Tibial nerve (tissue), 4 donors: ENCODE measurements at regions not wholly inside any gene's neighbourhood (a gene's known extent, or its start where the extent isn't known, plus 50 kb on each side); places are given as distances from the start of the nearest gene placed in this dataset.
"Not testable (repeated sequence)": the region's sequence is repeated elsewhere in the genome, so short reads cannot be mapped to it uniquely, and the experiment has no call there.

ENCODE experiments used
- DNase-seq, 2 donors: peaks; one replicate each; pipeline ENCODE4 v3.0.0-alpha.2; 2019; ENCODE audit warnings: low spot score in 2 of 2
- H3K27ac ChIP-seq, 4 donors: fragments of 200-600 bp; sonication (generic) in 3 of 4; one replicate each; pipeline ENCODE4 v1.5.1; 2017 to 2019; ENCODE audit warnings: mild to moderate bottlenecking in 1 of 4
- H3K27me3 ChIP-seq, 2 donors: fragments of 200-600 bp; sonication (generic) in 1 of 2; one replicate each; pipeline versions ENCODE4 v1.5.1 to v1.6.0; 2017 to 2019
- H3K36me3 ChIP-seq, 3 donors: fragments of 200-600 bp; sonication (generic); one replicate each; pipeline ENCODE4 v1.5.1; 2018 to 2019
- H3K4me1 ChIP-seq, 4 donors: fragments of 200-600 bp; sonication (generic) in 3 of 4; one replicate each; pipeline ENCODE4 v1.5.1; 2017 to 2019
- H3K4me3 ChIP-seq, 4 donors: fragments of 200-600 bp; sonication (generic) in 3 of 4; one replicate each; pipeline ENCODE4 v1.5.1; 2017 to 2019; ENCODE audit warnings: mild to moderate bottlenecking in 1 of 4, moderate library complexity in 1 of 4
- H3K9me3 ChIP-seq, 4 donors: fragments of 200-600 bp; sonication (generic) in 3 of 4; one replicate each; pipeline ENCODE4 v1.5.1; 2017 to 2019
- EP300 ChIP-seq, 2 donors: sonication (generic); formaldehyde crosslinking; IDR thresholded peaks; one replicate each; pipeline ENCODE4 v1.6.1; 2017; ENCODE audit warnings: antibody characterized with exemption in 2 of 2, mild to moderate bottlenecking in 1 of 2
- POLR2A ChIP-seq, 2 donors: fragments of 450-650 bp; IDR thresholded peaks; one replicate each; pipeline ENCODE4 v1.6.1; 2017; ENCODE audit warnings: antibody characterized with exemption in 2 of 2, mild to moderate bottlenecking in 2 of 2, moderate library complexity in 2 of 2
- WGBS, 2 donors: methylation state at CpG; one replicate each; pipeline ENCODE4 v1.1.5; 2018; 5-methylcytosine and 5-hydroxymethylcytosine counted together
- TF ChIP-seq, protein P1 (sequence below), 5 experiments: fragments of 200-600 bp in 3 of 5; fragments of 450-650 bp in 2 of 5; sonication (generic) in 3 of 5; IDR thresholded peaks; one replicate each; pipeline ENCODE4 v1.5.1; 2016 to 2019; ENCODE audit warnings: antibody characterized with exemption in 5 of 5, mild to moderate bottlenecking in 3 of 5, moderate library complexity in 2 of 5

DNA sequence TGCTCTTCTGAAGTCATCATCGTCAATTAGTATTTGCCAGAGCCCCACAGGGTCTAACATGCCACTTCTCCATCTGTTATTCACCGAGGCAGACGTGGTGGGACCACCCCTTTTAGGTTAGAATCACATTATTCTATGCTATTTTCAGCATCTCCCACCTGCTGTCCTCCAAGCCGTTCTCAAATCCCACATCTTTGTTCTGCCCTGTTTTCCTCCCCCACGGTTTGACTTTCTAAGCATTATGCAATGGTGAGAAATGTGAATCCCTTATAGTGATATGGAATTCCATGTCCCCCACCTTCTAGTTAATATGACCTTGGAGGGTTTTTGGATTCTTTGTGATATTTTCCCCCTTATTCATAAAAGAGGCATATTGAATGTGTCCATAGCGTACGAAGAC, 634.1 kb upstream of the RBFOX1 start:
- 72 to 77% methylated on average over 7 of the region's 7 CpGs for WGBS, 2 donors
- Histone ChIP-seq H3K4me1 (no peaks in the 10 kb centered on the region), H3K9me3 (no peaks in the 10 kb centered on the region), H3K36me3 (no peaks in the 10 kb centered on the region), H3K27ac (no peak overlapping the region), H3K27me3 (no peaks in the 10 kb centered on the region), H3K4me3 (no peak overlapping the region)
- DNase-seq: no peak
- TF ChIP-seq EP300 (IDR thresholded peaks at IDR 0.05): no peak

DNA sequence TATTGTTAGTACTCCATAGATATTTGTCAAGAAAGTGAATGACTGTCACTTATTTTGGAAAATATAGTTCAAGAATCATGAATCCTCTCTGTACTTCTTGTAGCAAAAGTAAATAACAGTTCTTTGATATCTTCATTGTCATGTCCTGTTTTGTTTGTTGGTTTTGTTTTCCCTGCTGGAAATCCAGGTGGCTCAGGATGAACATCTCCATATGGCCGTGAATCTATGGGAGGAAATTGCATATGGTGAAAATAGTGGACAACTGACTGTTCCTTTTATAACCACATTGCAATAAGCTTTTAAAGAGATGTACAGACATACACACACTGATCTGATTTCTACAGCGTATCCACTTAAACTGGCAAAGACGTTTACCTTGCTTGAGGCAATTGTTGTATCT, 637.0 kb upstream of the RBFOX1 start:
- no peaks in the 10 kb centered on the region for H3K27me3 ChIP-seq

DNA sequence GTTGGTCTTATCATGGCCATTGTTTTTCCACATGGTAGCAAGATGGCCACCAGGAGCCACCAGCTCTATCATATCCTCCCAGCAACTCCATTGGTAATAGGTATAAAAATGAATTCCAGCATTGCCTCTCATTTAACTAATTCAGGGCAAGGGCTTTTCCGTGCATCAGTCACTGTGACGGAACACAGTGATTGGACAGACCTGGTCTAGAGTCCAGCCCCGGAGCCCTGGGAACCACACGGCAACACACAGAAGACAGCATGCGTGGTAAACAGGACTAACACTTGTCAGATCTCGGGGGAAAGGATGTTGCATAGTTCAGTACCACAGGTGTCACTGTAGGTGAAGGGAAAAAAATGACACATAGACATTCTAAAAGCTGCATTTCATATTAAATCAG, 638.0 kb upstream of the RBFOX1 start:
- Histone ChIP-seq H3K9me3 (no peaks in the 10 kb centered on the region), H3K4me1 (no peaks in the 10 kb centered on the region), H3K36me3 (no peaks in the 10 kb centered on the region), H3K27me3 (no peaks in the 10 kb centered on the region), H3K27ac (no peak overlapping the region), H3K4me3 (no peak overlapping the region)
- DNase-seq: no peak
- TF ChIP-seq, protein P1, sequence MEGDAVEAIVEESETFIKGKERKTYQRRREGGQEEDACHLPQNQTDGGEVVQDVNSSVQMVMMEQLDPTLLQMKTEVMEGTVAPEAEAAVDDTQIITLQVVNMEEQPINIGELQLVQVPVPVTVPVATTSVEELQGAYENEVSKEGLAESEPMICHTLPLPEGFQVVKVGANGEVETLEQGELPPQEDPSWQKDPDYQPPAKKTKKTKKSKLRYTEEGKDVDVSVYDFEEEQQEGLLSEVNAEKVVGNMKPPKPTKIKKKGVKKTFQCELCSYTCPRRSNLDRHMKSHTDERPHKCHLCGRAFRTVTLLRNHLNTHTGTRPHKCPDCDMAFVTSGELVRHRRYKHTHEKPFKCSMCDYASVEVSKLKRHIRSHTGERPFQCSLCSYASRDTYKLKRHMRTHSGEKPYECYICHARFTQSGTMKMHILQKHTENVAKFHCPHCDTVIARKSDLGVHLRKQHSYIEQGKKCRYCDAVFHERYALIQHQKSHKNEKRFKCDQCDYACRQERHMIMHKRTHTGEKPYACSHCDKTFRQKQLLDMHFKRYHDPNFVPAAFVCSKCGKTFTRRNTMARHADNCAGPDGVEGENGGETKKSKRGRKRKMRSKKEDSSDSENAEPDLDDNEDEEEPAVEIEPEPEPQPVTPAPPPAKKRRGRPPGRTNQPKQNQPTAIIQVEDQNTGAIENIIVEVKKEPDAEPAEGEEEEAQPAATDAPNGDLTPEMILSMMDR (IDR thresholded peaks at IDR 0.05): no peak
- TF ChIP-seq POLR2A (IDR thresholded peaks at IDR 0.05) (no peak), EP300 (IDR thresholded peaks at IDR 0.05) (no peak)
- 75 to 77% methylated on average over 6 of the region's 6 CpGs for WGBS, 2 donors

More for the DNA sequence above, 637.0 kb upstream of the RBFOX1 start:
- H3K4me3 ChIP-seq: no peak overlapping the region
- H3K27ac ChIP-seq: no peak overlapping the region
- no peaks in the 10 kb centered on the region for H3K9me3 ChIP-seq
- no peaks in the 10 kb centered on the region for H3K4me1 ChIP-seq
- 75 to 79% methylated on average over 3 of the region's 3 CpGs for WGBS, 2 donors
- DNase-seq: no peak
- H3K36me3 ChIP-seq: no peaks in the 10 kb centered on the region
- no peak for TF ChIP-seq POLR2A (IDR thresholded peaks at IDR 0.05)
- TF ChIP-seq EP300 (IDR thresholded peaks at IDR 0.05): no peak
- TF ChIP-seq, protein P1 (IDR thresholded peaks at IDR 0.05): no peak

DNA sequence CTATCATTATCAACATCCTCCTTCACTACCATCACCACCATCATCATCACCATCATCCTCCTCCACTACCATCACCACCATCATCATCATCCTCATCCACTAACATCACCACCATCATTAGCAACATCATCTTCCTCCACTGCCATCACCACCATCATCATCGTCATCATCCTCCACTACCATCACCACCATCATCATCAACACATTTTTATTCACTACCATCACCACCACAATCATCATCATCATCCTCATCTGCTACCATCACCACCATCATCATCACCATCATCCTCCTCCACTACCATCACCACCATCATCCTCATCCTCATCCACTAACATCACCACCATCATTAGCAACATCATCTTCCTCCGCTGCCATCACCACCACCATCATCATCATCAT, 639.2 kb upstream of the RBFOX1 start:
- DNase-seq, H3K4me1 ChIP-seq, H3K27ac ChIP-seq, H3K27me3 ChIP-seq, H3K36me3 ChIP-seq, H3K4me3 ChIP-seq, H3K9me3 ChIP-seq: not testable (repeated sequence)
- 84 to 88% methylated on average over 2 of the region's 2 CpGs for WGBS, 2 donors

DNA sequence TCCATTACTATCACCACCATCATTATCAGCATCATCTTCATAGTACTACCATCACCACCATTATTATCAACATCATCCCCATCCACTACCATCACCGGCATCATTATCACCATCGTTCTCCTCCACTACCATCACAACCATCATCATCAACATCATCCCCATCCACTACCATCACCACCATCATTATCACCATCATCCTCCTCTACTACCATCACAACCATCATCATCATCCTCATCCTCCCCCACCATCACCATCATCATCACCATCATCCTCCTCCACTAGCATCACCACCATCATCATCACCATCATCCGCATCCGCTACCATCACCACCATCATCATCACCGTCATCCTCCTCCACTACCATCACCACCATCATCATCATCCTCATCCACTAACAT, 639.8 kb upstream of the RBFOX1 start:
- DNase-seq: no peak
- H3K36me3 ChIP-seq: no peaks in the 10 kb centered on the region
- TF ChIP-seq EP300 (IDR thresholded peaks at IDR 0.05): no peak
- H3K27ac ChIP-seq: no peak overlapping the region
- WGBS, 2 donors: 90 to 94% methylated on average over 5 of the region's 5 CpGs
- H3K4me3 ChIP-seq: no peak overlapping the region
- no peaks in the 10 kb centered on the region for H3K27me3 ChIP-seq
- H3K4me1 ChIP-seq: no peaks in the 10 kb centered on the region
- H3K9me3 ChIP-seq: peaks cover 0 to under 1% (median 0%) of the 10 kb centered on the region in 4 donors

DNA sequence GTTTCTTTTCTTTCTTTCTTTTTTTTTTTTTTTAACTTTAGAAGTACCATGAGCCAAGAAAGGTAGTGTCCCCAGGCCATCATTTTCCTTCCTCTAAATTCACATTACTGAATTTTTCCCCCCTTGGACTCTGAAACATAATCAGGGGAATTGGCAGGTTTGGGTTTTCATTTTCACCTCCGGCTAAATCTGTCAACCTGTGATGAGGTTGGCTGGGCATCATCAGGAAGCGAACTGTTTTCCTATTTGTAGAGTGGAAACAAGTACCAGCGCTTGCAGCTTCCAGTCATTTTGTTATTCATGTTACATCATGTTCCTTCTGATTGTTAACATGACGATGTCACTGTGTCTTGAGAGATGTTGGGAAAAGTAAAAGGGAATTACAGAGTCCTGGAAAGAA, 641.9 kb upstream of the RBFOX1 start:
- H3K27ac ChIP-seq: no peak overlapping the region
- H3K27me3 ChIP-seq: no peaks in the 10 kb centered on the region
- WGBS, 2 donors: 87 to 90% methylated on average over 4 of the region's 4 CpGs
- no peak for DNase-seq
- H3K9me3 ChIP-seq: peaks cover 0 to 7% (median 0%) of the 10 kb centered on the region in 4 donors
- no peak overlapping the region for H3K4me3 ChIP-seq
- H3K36me3 ChIP-seq: no peaks in the 10 kb centered on the region
- TF ChIP-seq EP300 (IDR thresholded peaks at IDR 0.05): no peak
- no peak for TF ChIP-seq POLR2A (IDR thresholded peaks at IDR 0.05)
- TF ChIP-seq, protein P1 (IDR thresholded peaks at IDR 0.05): no peak
- no peaks in the 10 kb centered on the region for H3K4me1 ChIP-seq

DNA sequence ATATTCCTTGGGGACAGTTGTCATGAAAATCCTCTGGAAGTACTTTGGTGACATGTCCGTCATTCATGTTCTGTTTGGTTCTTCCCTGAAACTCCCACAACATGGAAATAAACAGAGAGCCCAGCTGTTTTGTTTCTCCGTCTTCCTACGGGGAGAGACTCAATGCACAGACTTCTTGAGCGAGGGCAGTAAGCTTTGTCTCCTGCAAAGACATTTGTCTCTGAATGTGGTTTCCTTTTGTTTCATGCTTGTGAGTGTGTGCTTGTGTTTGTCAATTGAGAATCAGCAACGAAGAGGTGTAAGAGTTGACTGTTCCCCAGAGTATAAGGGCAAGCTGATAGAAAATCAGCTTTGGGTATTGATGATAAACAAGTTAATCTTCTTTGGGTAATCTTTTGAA, 643.0 kb upstream of the RBFOX1 start:
- no peak overlapping the region for H3K27ac ChIP-seq
- H3K36me3 ChIP-seq: no peaks in the 10 kb centered on the region
- no peak overlapping the region for H3K4me3 ChIP-seq
- DNase-seq: no peak
- no peaks in the 10 kb centered on the region for H3K27me3 ChIP-seq
- no peaks in the 10 kb centered on the region for H3K4me1 ChIP-seq
- peaks cover 0 to 7% (median 0%) of the 10 kb centered on the region in 4 donors for H3K9me3 ChIP-seq
- 25 to 37% methylated on average over 5 of the region's 5 CpGs for WGBS, 2 donors
- TF ChIP-seq EP300 (IDR thresholded peaks at IDR 0.05) (no peak), POLR2A (IDR thresholded peaks at IDR 0.05) (no peak)
- TF ChIP-seq, protein P1 (IDR thresholded peaks at IDR 0.05): no peak
